GM12891 (cell line): ENCODE measurements at regions not wholly inside any gene's neighbourhood (a gene's known extent, or its start where the extent isn't known, plus 50 kb on each side); places are given as distances from the start of the nearest gene placed in this dataset.

Source experiments
- PAX5 ChIP-seq: IDR thresholded peaks from 2 replicates; pipeline ENCODE4 v1.6.1; 2011; ENCODE audit warnings: low read length, moderate library complexity, mild to moderate bottlenecking; ENCODE audit not compliant: insufficient read depth, severe bottlenecking
- POLR2A ChIP-seq: IDR thresholded peaks from 2 replicates; pipeline ENCODE4 v1.6.1; 2011; ENCODE audit warnings: low read depth, low read length, control low read depth
- POLR2AphosphoS5 ChIP-seq: IDR thresholded peaks from 2 replicates; pipeline ENCODE4 v1.6.1; 2011; ENCODE audit warnings: low read depth, low read length, control low read depth
- TAF1 ChIP-seq: IDR thresholded peaks from 2 replicates; pipeline ENCODE4 v1.6.1; 2011; ENCODE audit warnings: low read depth, low read length, control low read depth

GRCh38 chr7:22569586-22570321, 69.8 kb upstream of the STEAP1B start:
- no peak for TF ChIP-seq POLR2A
- no peak for TF ChIP-seq POLR2AphosphoS5
- no peak for TF ChIP-seq TAF1
- no peak for TF ChIP-seq PAX5
